HEK293T (cell line): ENCODE measurements at regions not wholly inside any gene's neighbourhood (a gene's known extent, or its start where the extent isn't known, plus 50 kb on each side); places are given as distances from the start of the nearest gene placed in this dataset.
"Not testable (repeated sequence)": the region's sequence is repeated elsewhere in the genome, so short reads cannot be mapped to it uniquely, and the experiment has no call there.

Source experiments
- CTCF ChIA-PET: fragments of 350-600 bp; formaldehyde crosslinking; extraction: SDS; loops from one replicate; lab custom pipeline; 2021; ENCODE audit warnings: antibody characterized with exemption, inconsistent platforms; lab: Yijun Ruan, JAX
- POLR2A ChIA-PET: fragments of 350-600 bp; formaldehyde crosslinking; extraction: SDS; loops from one replicate; lab custom pipeline; 2020; ENCODE audit warnings: antibody characterized with exemption, inconsistent platforms; lab: Yijun Ruan, JAX
- DNase-seq: peaks from one replicate; pipeline ENCODE4 v3.0.0; 2012; ENCODE audit warnings: mixed read lengths; ENCODE audit errors: extremely low spot score
- ARNT ChIP-seq: fragments of 450-650 bp; IDR thresholded peaks from 2 replicates; pipeline ENCODE4 v1.6.1; 2017; ENCODE audit warnings: mild to moderate bottlenecking
- BHLHE40 ChIP-seq: fragments of 450-650 bp; IDR thresholded peaks from 2 replicates; pipeline ENCODE4 v1.6.1; 2016; ENCODE audit warnings: mild to moderate bottlenecking, moderate library complexity, borderline replicate concordance
- CTBP1 ChIP-seq: fragments of 450-650 bp; IDR thresholded peaks from 2 replicates; pipeline ENCODE4 v1.6.1; 2016; ENCODE audit warnings: borderline replicate concordance
- ELF4 ChIP-seq: fragments of 450-650 bp; IDR thresholded peaks from 2 replicates; pipeline ENCODE4 v1.6.1; 2017; ENCODE audit warnings: antibody characterized with exemption
- FOXA1 ChIP-seq: fragments of 450-650 bp; IDR thresholded peaks from 2 replicates; pipeline ENCODE4 v1.6.1; 2016; ENCODE audit warnings: mild to moderate bottlenecking
- FOXK2 ChIP-seq: fragments of 450-650 bp; IDR thresholded peaks from 2 replicates; pipeline ENCODE4 v1.6.1; 2016; ENCODE audit warnings: mild to moderate bottlenecking
- FOXM1 ChIP-seq: fragments of 450-650 bp; IDR thresholded peaks from 2 replicates; pipeline ENCODE4 v1.6.1; 2017; ENCODE audit warnings: mild to moderate bottlenecking, borderline replicate concordance
- HDGF ChIP-seq: fragments of 450-650 bp; IDR thresholded peaks from 2 replicates; pipeline ENCODE4 v1.6.1; 2017; ENCODE audit warnings: antibody characterized with exemption, borderline replicate concordance
- L3MBTL2 ChIP-seq: fragments of 450-650 bp; conservative IDR thresholded peaks from 2 replicates; pipeline ENCODE4 v1.6.1; 2016; ENCODE audit warnings: mild to moderate bottlenecking
- LEF1 ChIP-seq: fragments of 450-650 bp; IDR thresholded peaks from 2 replicates; pipeline ENCODE4 v1.6.1; 2017; ENCODE audit warnings: mild to moderate bottlenecking, borderline replicate concordance
- NFRKB ChIP-seq: fragments of 450-650 bp; IDR thresholded peaks from 2 replicates; pipeline ENCODE4 v1.6.1; 2016; ENCODE audit warnings: mild to moderate bottlenecking, moderate library complexity
- PKNOX1 ChIP-seq: fragments of 450-650 bp; IDR thresholded peaks from 2 replicates; pipeline ENCODE4 v1.6.1; 2016
- SP1 ChIP-seq: fragments of 450-650 bp; IDR thresholded peaks from 2 replicates; pipeline ENCODE4 v1.6.1; 2017
- SUZ12 ChIP-seq: fragments of 450-650 bp; IDR thresholded peaks from 2 replicates; pipeline ENCODE4 v1.6.1; 2016; ENCODE audit warnings: mild to moderate bottlenecking
- TARDBP ChIP-seq: fragments of 450-650 bp; IDR thresholded peaks from 2 replicates; pipeline ENCODE4 v1.6.1; 2016
- ZNF384 ChIP-seq: fragments of 450-650 bp; IDR thresholded peaks from 2 replicates; pipeline ENCODE4 v1.6.1; 2016

- ChIA-PET CTCF (no interaction called here), POLR2A (no interaction called here)
- DNase-seq, result no peak
- TF ChIP-seq HDGF (no peak), SUZ12 (no peak), NFRKB (no peak), LEF1 (no peak), FOXM1 (no peak), PKNOX1 (no peak), L3MBTL2 (no peak), CTBP1 (no peak), ZNF384 (no peak), FOXA1 (no peak), FOXK2 (no peak), TARDBP (no peak), SP1 (no peak), BHLHE40 (no peak), ELF4 (no peak), ARNT (no peak)
These were observed 378.7 kb upstream of the MAN1A1 start for GRCh38 chr6:119728220-119728750.

- TF ChIP-seq SUZ12, result no peak
- TF ChIP-seq FOXK2, result no peak
- no peak for TF ChIP-seq ARNT
- no peak for TF ChIP-seq CTBP1
- no peak for TF ChIP-seq BHLHE40
- no peak for TF ChIP-seq LEF1
- no peak for TF ChIP-seq NFRKB
- TF ChIP-seq ELF4, result no peak
- TF ChIP-seq FOXM1, result no peak
- TF ChIP-seq ZNF384, result no peak
- no peak for TF ChIP-seq TARDBP
- TF ChIP-seq PKNOX1, result no peak
- no peak for TF ChIP-seq L3MBTL2
- TF ChIP-seq FOXA1, result no peak
- no peak for TF ChIP-seq SP1
- no peak for TF ChIP-seq HDGF
- POLR2A ChIA-PET, result no interaction called here
- no peak for DNase-seq
- CTCF ChIA-PET, result interaction anchor here (0.6 kb wide), 1 partner anchor 11 kb away, joined by 3 read pairs; no protein-coding TSS in a partner anchor
These were observed 378.1 kb upstream of the MAN1A1 start for GRCh38 chr6:119727504-119728219.

GRCh38 chr6:119726912-119727311, 377.4 kb upstream of the MAN1A1 start:
- DNase-seq, CTCF ChIA-PET, POLR2A ChIA-PET: not testable (repeated sequence)

- no peak for DNase-seq
- TF ChIP-seq PKNOX1, result no peak
- no peak for TF ChIP-seq NFRKB
- TF ChIP-seq CTBP1, result no peak
- TF ChIP-seq ELF4, result no peak
- no peak for TF ChIP-seq ZNF384
- no peak for TF ChIP-seq FOXA1
- no peak for TF ChIP-seq L3MBTL2
- TF ChIP-seq ARNT, result no peak
- no peak for TF ChIP-seq FOXM1
- no peak for TF ChIP-seq BHLHE40
- no peak for TF ChIP-seq HDGF
- TF ChIP-seq LEF1, result no peak
- no peak for TF ChIP-seq FOXK2
- no peak for TF ChIP-seq TARDBP
- TF ChIP-seq SP1, result no peak
- no peak for TF ChIP-seq SUZ12
- ChIA-PET CTCF (no interaction called here), POLR2A (no interaction called here)
These were observed 376.5 kb upstream of the MAN1A1 start for GRCh38 chr6:119726086-119726485.

GRCh38 chr6:119720160-119720559, 370.6 kb upstream of the MAN1A1 start:
- TF ChIP-seq SUZ12 (no peak), L3MBTL2 (no peak), ZNF384 (no peak), HDGF (no peak), CTBP1 (no peak), FOXA1 (no peak), SP1 (no peak), BHLHE40 (no peak), TARDBP (no peak)
- DNase-seq, result peak; percentile 48
- POLR2A ChIA-PET, result no interaction called here
- CTCF ChIA-PET, result no interaction called here

- TF ChIP-seq PKNOX1 (no peak), FOXM1 (no peak), BHLHE40 (no peak), ELF4 (no peak), NFRKB (no peak), CTBP1 (no peak), ARNT (no peak), SP1 (no peak), TARDBP (no peak), LEF1 (no peak), FOXK2 (no peak), FOXA1 (no peak), L3MBTL2 (no peak), ZNF384 (no peak), SUZ12 (no peak), HDGF (no peak)
- ChIA-PET POLR2A (no interaction called here), CTCF (no interaction called here)
- no peak for DNase-seq
These were observed 368.4 kb upstream of the MAN1A1 start for GRCh38 chr6:119717942-119718341.
